B cell (primary cell): ENCODE measurements at regions not wholly inside any gene's neighbourhood (a gene's known extent, or its start where the extent isn't known, plus 50 kb on each side); places are given as distances from the start of the nearest gene placed in this dataset.

ENCODE experiments used
- ATAC-seq: fragments of 200-7000 bp; cut with Tn5 transposase; one replicate; pipeline ENCODE4 v1.10.0; 2021; ENCODE audit warnings: low read depth, mild to moderate bottlenecking, moderate number of reproducible peaks, moderate library complexity
- CTCF ChIA-PET: fragments of 350-600 bp; sonication (Branson Sonifier 250); formaldehyde crosslinking; loops from one replicate; lab custom pipeline; 2021; ENCODE audit warnings: antibody characterized with exemption, inconsistent platforms; lab: Charles Lee
- POLR2A ChIA-PET: fragments of 350-600 bp; sonication (Branson Sonifier 250); formaldehyde crosslinking; loops from one replicate; lab custom pipeline; 2021; ENCODE audit warnings: antibody characterized with exemption; lab: Charles Lee
- DNase-seq: peaks from one replicate; pipeline ENCODE4 v3.0.0; 2013
- H2AFZ ChIP-seq: 2 replicates; pipeline ENCODE4 v1.6.1; 2012; ENCODE audit warnings: mild to moderate bottlenecking, low read depth, low read length; ENCODE audit not compliant: insufficient read depth, poor library complexity, severe bottlenecking
- H3K27ac ChIP-seq, 2 donors: 1 replicate in 1 of 2; 2 replicates in 1 of 2; pipeline ENCODE4 v1.5.1; 2012 to 2013; ENCODE audit warnings: low read length in 2 of 2, mild to moderate bottlenecking in 2 of 2, moderate library complexity in 1 of 2
- H3K27me3 ChIP-seq, 4 experiments: fragments of 200-600 bp in 1 of 4; sonication (generic) in 1 of 4; replicated peaks in 1 of 4; 1 replicate in 2 of 4; 2 replicates in 2 of 4; pipeline versions ENCODE4 v1.6.1 to v1.7.0; 2013 to 2016; ENCODE audit warnings: low read length in 3 of 4, mild to moderate bottlenecking in 2 of 4, mixed read lengths in 1 of 4, moderate library complexity in 1 of 4; ENCODE audit not compliant: insufficient read depth in 4 of 4, control insufficient read depth in 3 of 4; ENCODE audit errors: control extremely low read depth in 1 of 4
- H3K36me3 ChIP-seq, 2 experiments: replicated peaks in 1 of 2; 1 replicate in 1 of 2; 2 replicates in 1 of 2; pipeline versions ENCODE4 v1.6.1 to v1.7.1; 2013; ENCODE audit warnings: low read length in 1 of 2; ENCODE audit not compliant: insufficient read depth in 2 of 2, control insufficient read depth in 1 of 2; ENCODE audit errors: control extremely low read depth in 1 of 2, extremely low read depth in 1 of 2
- H3K4me1 ChIP-seq, 2 donors: fragments of 200-600 bp in 1 of 2; sonication (generic) in 1 of 2; 1 replicate in 1 of 2; 2 replicates in 1 of 2; pipeline versions ENCODE4 v1.5.1 to v1.6.1; 2013 to 2017; ENCODE audit warnings: low read length in 2 of 2; ENCODE audit not compliant: control insufficient read depth in 2 of 2, insufficient read depth in 2 of 2
- H3K4me2 ChIP-seq: replicated peaks from 2 replicates; pipeline ENCODE3; 2012; ENCODE audit warnings: mild to moderate bottlenecking, low read depth, low read length; ENCODE audit not compliant: poor library complexity, severe bottlenecking
- H3K4me3 ChIP-seq, 5 experiments: fragments of 200-600 bp in 1 of 5; sonication (generic) in 1 of 5; 1 replicate in 3 of 5; 2 replicates in 2 of 5; pipeline versions ENCODE4 v1.5.1 to v1.7.0; 2011 to 2016; ENCODE audit warnings: low read length in 4 of 5, mild to moderate bottlenecking in 4 of 5, low read depth in 2 of 5, control low read depth in 1 of 5, moderate library complexity in 1 of 5; ENCODE audit not compliant: insufficient read depth in 1 of 5; ENCODE audit errors: control extremely low read depth in 1 of 5, extremely low read depth in 1 of 5
- H3K79me2 ChIP-seq: fragments of 200-600 bp; sonication (generic); one replicate; pipeline ENCODE4 v1.6.0; 2016; ENCODE audit warnings: low read length; ENCODE audit not compliant: control insufficient read depth, insufficient read depth
- H3K9ac ChIP-seq: fragments of 200-600 bp; sonication (generic); 2 replicates; pipeline ENCODE4 v1.6.1; 2017; ENCODE audit warnings: mild to moderate bottlenecking, low read length, moderate library complexity
- H3K9me3 ChIP-seq, 3 donors: one replicate each; pipeline versions ENCODE4 v1.6.1 to v1.7.1; 2013; ENCODE audit warnings: low read length in 2 of 3; ENCODE audit not compliant: control insufficient read depth in 2 of 3, insufficient read depth in 1 of 3; ENCODE audit errors: control extremely low read depth in 1 of 3
- H4K20me1 ChIP-seq: 2 replicates; pipeline ENCODE4 v1.6.0; 2012; ENCODE audit warnings: mild to moderate bottlenecking, low read length; ENCODE audit not compliant: insufficient read depth, control insufficient read depth, poor library complexity, severe bottlenecking
- H3K27ac Mint-ChIP-seq: one replicate; pipeline ENCODE4 v1.8.0; 2021; ENCODE audit warnings: mixed read lengths
- H3K27me3 Mint-ChIP-seq: one replicate; pipeline ENCODE4 v1.8.0; 2021; ENCODE audit warnings: mixed read lengths
- H3K4me1 Mint-ChIP-seq: one replicate; pipeline ENCODE4 v1.8.0; 2021; ENCODE audit warnings: mixed read lengths
- H3K4me3 Mint-ChIP-seq: one replicate; pipeline ENCODE4 v1.8.0; 2021; ENCODE audit warnings: mixed read lengths
- H3K9me3 Mint-ChIP-seq: one replicate; pipeline ENCODE4 v1.8.0; 2022; ENCODE audit warnings: mixed read lengths; ENCODE audit not compliant: insufficient read depth
- EZH2 ChIP-seq: IDR thresholded peaks from 2 replicates; pipeline ENCODE4 v1.6.1; 2012; ENCODE audit warnings: borderline replicate concordance, low read depth, mild to moderate bottlenecking, moderate library complexity, low read length; ENCODE audit not compliant: insufficient read depth, poor library complexity, severe bottlenecking
- WGBS: methylation state at CpG from one replicate; pipeline ENCODE4 v1.1.5; 2013; ENCODE audit warnings: missing lambda C conversion rate; ENCODE audit not compliant: insufficient coverage; 5-methylcytosine and 5-hydroxymethylcytosine counted together
- intact Hi-C: fragments of 100-400 bp; cut with micrococcal nuclease; formaldehyde crosslinking; loops from one replicate; pipeline ENCODE4 v1.10.0; 2022
- TF ChIP-seq, protein P1 (sequence below): fragments of 200-600 bp; IDR thresholded peaks from one replicate; pipeline ENCODE4 v1.8.0; 2022; ENCODE audit warnings: antibody characterized with exemption, mild to moderate bottlenecking

DNA sequence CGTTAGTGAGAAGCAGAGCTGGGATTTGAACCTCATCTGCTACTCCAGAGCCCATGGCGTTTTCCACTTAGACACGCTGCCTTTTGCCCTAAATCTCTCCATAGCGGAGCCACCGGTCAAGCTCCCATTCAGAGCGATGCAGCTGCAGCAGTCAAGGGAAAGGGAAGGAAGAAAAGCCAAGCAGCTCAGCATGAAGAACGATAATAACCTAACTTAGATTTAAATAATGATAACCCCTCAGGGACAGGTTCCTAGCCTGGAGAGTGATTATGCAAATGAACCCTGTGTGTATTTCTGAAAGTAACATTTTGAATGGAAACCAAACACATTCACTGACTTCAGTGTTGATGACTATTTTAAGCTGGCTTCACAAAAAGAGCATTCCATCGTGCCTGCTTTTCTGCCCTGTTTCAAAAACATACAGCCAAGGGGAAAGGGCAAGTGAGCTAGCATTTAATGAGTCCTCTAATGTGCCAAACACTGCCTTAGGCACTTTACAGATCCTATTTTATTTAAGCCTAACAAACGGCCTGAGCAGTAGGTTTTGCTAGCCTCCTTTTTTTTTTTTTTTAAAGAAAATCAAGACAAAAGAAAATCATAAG lies 798.3 kb downstream of the CDH8 start:
- ChIA-PET POLR2A (no interaction called here), CTCF (no interaction called here)
- Histone ChIP-seq H2AFZ (no peak overlapping the region), H3K36me3 (no peaks in the 10 kb centered on the region), H3K27me3 (no peaks in the 10 kb centered on the region), H3K4me3 (no peak overlapping the region), H4K20me1 (no peaks in the 10 kb centered on the region), H3K27ac (no peak overlapping the region), H3K4me2 (no peak overlapping the region), H3K9ac (no peak overlapping the region), H3K79me2 (no peaks in the 10 kb centered on the region), H3K4me1 (no peaks in the 10 kb centered on the region), H3K9me3 (no peaks in the 10 kb centered on the region)
- no peak overlapping the region for H3K27ac Mint-ChIP-seq
- DNase-seq (no peak), ATAC-seq (no peak)
- no peak overlapping the region for H3K4me3 Mint-ChIP-seq
- no peaks in the 10 kb centered on the region for H3K4me1 Mint-ChIP-seq
- H3K27me3 Mint-ChIP-seq = no peaks in the 10 kb centered on the region
- intact Hi-C loops = no loop called here
- TF ChIP-seq, protein P1, sequence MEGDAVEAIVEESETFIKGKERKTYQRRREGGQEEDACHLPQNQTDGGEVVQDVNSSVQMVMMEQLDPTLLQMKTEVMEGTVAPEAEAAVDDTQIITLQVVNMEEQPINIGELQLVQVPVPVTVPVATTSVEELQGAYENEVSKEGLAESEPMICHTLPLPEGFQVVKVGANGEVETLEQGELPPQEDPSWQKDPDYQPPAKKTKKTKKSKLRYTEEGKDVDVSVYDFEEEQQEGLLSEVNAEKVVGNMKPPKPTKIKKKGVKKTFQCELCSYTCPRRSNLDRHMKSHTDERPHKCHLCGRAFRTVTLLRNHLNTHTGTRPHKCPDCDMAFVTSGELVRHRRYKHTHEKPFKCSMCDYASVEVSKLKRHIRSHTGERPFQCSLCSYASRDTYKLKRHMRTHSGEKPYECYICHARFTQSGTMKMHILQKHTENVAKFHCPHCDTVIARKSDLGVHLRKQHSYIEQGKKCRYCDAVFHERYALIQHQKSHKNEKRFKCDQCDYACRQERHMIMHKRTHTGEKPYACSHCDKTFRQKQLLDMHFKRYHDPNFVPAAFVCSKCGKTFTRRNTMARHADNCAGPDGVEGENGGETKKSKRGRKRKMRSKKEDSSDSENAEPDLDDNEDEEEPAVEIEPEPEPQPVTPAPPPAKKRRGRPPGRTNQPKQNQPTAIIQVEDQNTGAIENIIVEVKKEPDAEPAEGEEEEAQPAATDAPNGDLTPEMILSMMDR = no peak
- no peak for TF ChIP-seq EZH2
- peaks cover 2% of the 10 kb centered on the region for H3K9me3 Mint-ChIP-seq
- WGBS = 65% methylated on average over 2 of the region's 9 CpGs

DNA sequence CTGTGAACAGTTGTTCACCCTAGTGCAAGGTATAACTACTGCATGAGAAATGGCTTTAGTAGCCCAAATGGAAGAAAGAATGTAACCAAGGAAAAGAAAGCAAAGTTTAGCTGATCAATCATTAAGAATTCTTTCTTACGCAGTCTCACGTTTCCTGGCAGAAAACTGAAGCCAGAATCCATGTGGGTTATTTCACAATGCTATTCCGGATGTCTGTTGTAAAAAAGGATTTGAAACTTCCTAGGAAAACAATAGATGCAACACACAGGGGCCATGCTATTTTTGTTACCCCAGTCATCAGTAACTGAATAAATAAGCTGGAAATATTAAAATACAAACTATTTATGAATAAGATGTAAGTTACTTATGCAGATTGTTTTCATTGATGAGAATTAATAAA lies 802.5 kb downstream of the CDH8 start:
- Mint-ChIP-seq H3K4me1 (no peaks in the 10 kb centered on the region), H3K27me3 (no peaks in the 10 kb centered on the region), H3K27ac (no peak overlapping the region), H3K4me3 (no peak overlapping the region), H3K9me3 (peaks cover 2% of the 10 kb centered on the region)
- ChIA-PET CTCF (no interaction called here), POLR2A (no interaction called here)
- H4K20me1 ChIP-seq = no peaks in the 10 kb centered on the region
- no peaks in the 10 kb centered on the region for H3K4me1 ChIP-seq
- H3K9ac ChIP-seq = no peak overlapping the region
- H3K36me3 ChIP-seq = no peaks in the 10 kb centered on the region
- DNase-seq = no peak
- no peaks in the 10 kb centered on the region for H3K79me2 ChIP-seq
- WGBS = 92% methylated on average over 2 of the region's 3 CpGs
- no peak overlapping the region for H3K27ac ChIP-seq
- no peaks in the 10 kb centered on the region for H3K9me3 ChIP-seq
- no peak for ATAC-seq
- TF ChIP-seq, protein P1 = no peak
- TF ChIP-seq EZH2 = no peak
- H3K4me2 ChIP-seq = no peak overlapping the region
- no peak overlapping the region for H2AFZ ChIP-seq
- H3K4me3 ChIP-seq = no peak overlapping the region
- no peaks in the 10 kb centered on the region for H3K27me3 ChIP-seq
- intact Hi-C loops = no loop called here
